Endothelial cell of umbilical vein (primary cell): ENCODE measurements at regions not wholly inside any gene's neighbourhood (a gene's known extent, or its start where the extent isn't known, plus 50 kb on each side); places are given as distances from the start of the nearest gene placed in this dataset.

Experiments
- BruUV-seq: library from RNA; stranded (reverse); fragments of 400-500 nt; replicated peaks from 2 replicates; lab custom pipeline; 2021; lab: Mats Ljungman, UMichigan
- CTCF ChIA-PET: fragments of 300-600, 350-600 bp; sonication (Branson Sonifier 250); formaldehyde crosslinking; loops from one replicate; lab custom pipeline; 2021; ENCODE audit warnings: antibody characterized with exemption, inconsistent platforms; lab: Charles Lee
- POLR2A ChIA-PET: fragments of 300-600, 350-600 bp; sonication (Branson Sonifier 250); formaldehyde crosslinking; loops from one replicate; lab custom pipeline; 2021; ENCODE audit warnings: antibody characterized with exemption, inconsistent platforms; lab: Charles Lee
- DNase-seq: peaks from one replicate; pipeline ENCODE4 v3.0.0-alpha.2; 2011; ENCODE audit warnings: low read depth, low spot score
- FAIRE-seq: peaks from 2 replicates; lab custom pipeline; 2011; peaks lifted over from hg19 to GRCh38; lab: Jason Lieb, UNC
- H2AFZ ChIP-seq: 2 replicates; pipeline ENCODE4 v1.6.0; 2012; ENCODE audit warnings: low read depth, low read length, control low read depth, inconsistent platforms
- H3K27ac ChIP-seq: 2 replicates; pipeline ENCODE4 v1.5.1; 2011; ENCODE audit warnings: low read depth, mild to moderate bottlenecking, control low read depth, low read length, moderate library complexity; ENCODE audit not compliant: insufficient read depth
- H3K27me3 ChIP-seq, 2 experiments: 2 replicates each; pipeline versions ENCODE4 v1.6.0 to v1.6.1; 2011; ENCODE audit warnings: low read length in 2 of 2, mixed read lengths in 1 of 2; ENCODE audit not compliant: control insufficient read depth in 2 of 2, insufficient read depth in 2 of 2
- H3K36me3 ChIP-seq, 2 experiments: 2 replicates in 1 of 2; 3 replicates in 1 of 2; pipeline ENCODE4 v1.5.1; 2011; ENCODE audit warnings: low read length in 2 of 2, mild to moderate bottlenecking in 1 of 2, moderate library complexity in 1 of 2; ENCODE audit not compliant: control insufficient read depth in 2 of 2, insufficient read depth in 2 of 2; ENCODE audit errors: extremely low read depth in 1 of 2
- H3K4me1 ChIP-seq: 3 replicates; pipeline ENCODE4 v1.5.1; 2011; ENCODE audit warnings: mild to moderate bottlenecking, low read length; ENCODE audit not compliant: control insufficient read depth, insufficient read depth; ENCODE audit errors: extremely low read depth
- H3K4me2 ChIP-seq: 2 replicates; pipeline ENCODE4 v1.6.1; 2011; ENCODE audit warnings: low read length, control low read depth, mixed read lengths; ENCODE audit not compliant: insufficient read depth
- H3K4me3 ChIP-seq, 3 experiments: fragments of 200-600 bp in 1 of 3; sonication (generic), shearing (Covaris generic) in 1 of 3; replicated peaks in 1 of 3; 2 replicates each; pipeline ENCODE4 v1.5.1; 2011 to 2016; ENCODE audit warnings: control low read depth in 3 of 3, low read length in 3 of 3, mild to moderate bottlenecking in 2 of 3, inconsistent platforms in 1 of 3, low read depth in 1 of 3, moderate library complexity in 1 of 3; ENCODE audit not compliant: insufficient read depth in 1 of 3
- H3K79me2 ChIP-seq: 2 replicates; pipeline ENCODE4 v1.6.0; 2012; ENCODE audit warnings: low read length, inconsistent platforms; ENCODE audit not compliant: control insufficient read depth, insufficient read depth
- H3K9ac ChIP-seq: replicated peaks from 2 replicates; pipeline ENCODE3; 2011; ENCODE audit warnings: low read length, control low read depth; ENCODE audit not compliant: insufficient read depth; ENCODE audit errors: extremely low read depth
- H3K9me1 ChIP-seq: replicated peaks from 3 replicates; pipeline ENCODE4 v1.6.0; 2011; ENCODE audit warnings: mild to moderate bottlenecking, low read length; ENCODE audit not compliant: control insufficient read depth, insufficient read depth; ENCODE audit errors: extremely low read depth
- H3K9me3 ChIP-seq: replicated peaks from 2 replicates; pipeline ENCODE4 v1.5.1; 2012; ENCODE audit warnings: low read length, inconsistent platforms; ENCODE audit not compliant: control insufficient read depth, insufficient read depth
- H4K20me1 ChIP-seq: replicated peaks from 2 replicates; pipeline ENCODE3; 2011; ENCODE audit warnings: mild to moderate bottlenecking, low read length; ENCODE audit not compliant: control insufficient read depth, insufficient read depth; ENCODE audit errors: extremely low read depth
- FOS ChIP-seq: IDR thresholded peaks from 2 replicates; pipeline ENCODE4 v1.6.1; 2011; ENCODE audit warnings: mild to moderate bottlenecking, low read length, moderate library complexity, borderline replicate concordance; ENCODE audit not compliant: insufficient read depth
- GATA2 ChIP-seq: IDR thresholded peaks from 2 replicates; pipeline ENCODE4 v1.7.0; 2011; ENCODE audit warnings: low read depth, mild to moderate bottlenecking, moderate library complexity, mixed read lengths, low read length; ENCODE audit not compliant: insufficient read length, insufficient read depth
- MYC ChIP-seq: IDR thresholded peaks from one replicate; pipeline ENCODE4 v1.6.1; 2011; ENCODE audit warnings: mild to moderate bottlenecking, low read depth, low read length
- POLR2A ChIP-seq: IDR thresholded peaks from 2 replicates; pipeline ENCODE4 v1.6.1; 2012; ENCODE audit warnings: low read depth, mild to moderate bottlenecking, control low read depth, low read length
- dilution Hi-C: fragments of 300-500 bp; cut with MboI; formaldehyde crosslinking; loops from one replicate; pipeline ENCODE4 v1.15.0; 2019; ENCODE audit warnings: low sequenced_read_pairs; ENCODE audit not compliant: extremely low pct_ligation_motif_present
- intact Hi-C: fragments of 100-400 bp; cut with micrococcal nuclease; formaldehyde crosslinking; loops from one replicate; pipeline ENCODE4 v1.10.0; 2022

- DNase-seq (no peak), FAIRE-seq (no peak)
- H3K9me1 ChIP-seq: no peaks in the 10 kb centered on the region
- ChIA-PET POLR2A (no interaction called here), CTCF (no interaction called here)
- no peaks in the 10 kb centered on the region for H4K20me1 ChIP-seq
- no peaks in the 10 kb centered on the region for H3K27me3 ChIP-seq
- H3K27ac ChIP-seq: no peak overlapping the region
- no peak overlapping the region for H3K9ac ChIP-seq
- no peak for TF ChIP-seq FOS
- TF ChIP-seq MYC: no peak
- no peak overlapping the region for H3K4me3 ChIP-seq
- H3K4me2 ChIP-seq: no peak overlapping the region
- BruUV-seq: no TSS peak
- H3K36me3 ChIP-seq: no peaks in the 10 kb centered on the region
- dilution Hi-C loops: no loop called here
- no peak overlapping the region for H2AFZ ChIP-seq
- intact Hi-C loops: no loop called here
- H3K4me1 ChIP-seq: no peaks in the 10 kb centered on the region
- no peaks in the 10 kb centered on the region for H3K9me3 ChIP-seq
- no peaks in the 10 kb centered on the region for H3K79me2 ChIP-seq
Measured at GRCh38 chr4:136806844-136807243, 725.5 kb downstream of the PCDH18 start.

- no peak overlapping the region for H3K9ac ChIP-seq
- dilution Hi-C loops: no loop called here
- H3K9me3 ChIP-seq: no peaks in the 10 kb centered on the region
- FAIRE-seq (no peak), DNase-seq (no peak)
- no peak overlapping the region for H2AFZ ChIP-seq
- H3K4me1 ChIP-seq: no peaks in the 10 kb centered on the region
- H3K4me3 ChIP-seq: no peak overlapping the region
- ChIA-PET CTCF (no interaction called here), POLR2A (no interaction called here)
- H3K4me2 ChIP-seq: no peak overlapping the region
- H3K36me3 ChIP-seq: no peaks in the 10 kb centered on the region
- intact Hi-C loops: no loop called here
- TF ChIP-seq MYC (no peak), POLR2A (no peak), GATA2 (no peak)
- H3K79me2 ChIP-seq: no peaks in the 10 kb centered on the region
- H4K20me1 ChIP-seq: no peaks in the 10 kb centered on the region
- BruUV-seq: no TSS peak
- H3K27me3 ChIP-seq: no peaks in the 10 kb centered on the region
- H3K9me1 ChIP-seq: no peaks in the 10 kb centered on the region
- no peak overlapping the region for H3K27ac ChIP-seq
Measured at GRCh38 chr4:136805617-136806016, 726.7 kb downstream of the PCDH18 start.
